ENCODE measurements at regions not wholly inside any gene's neighbourhood (a gene's known extent, or its start where the extent isn't known, plus 50 kb on each side); places are given as distances from the start of the nearest gene placed in this dataset.
"Not testable (repeated sequence)": the region's sequence is repeated elsewhere in the genome, so short reads cannot be mapped to it uniquely, and the experiment has no call there.

DNA sequence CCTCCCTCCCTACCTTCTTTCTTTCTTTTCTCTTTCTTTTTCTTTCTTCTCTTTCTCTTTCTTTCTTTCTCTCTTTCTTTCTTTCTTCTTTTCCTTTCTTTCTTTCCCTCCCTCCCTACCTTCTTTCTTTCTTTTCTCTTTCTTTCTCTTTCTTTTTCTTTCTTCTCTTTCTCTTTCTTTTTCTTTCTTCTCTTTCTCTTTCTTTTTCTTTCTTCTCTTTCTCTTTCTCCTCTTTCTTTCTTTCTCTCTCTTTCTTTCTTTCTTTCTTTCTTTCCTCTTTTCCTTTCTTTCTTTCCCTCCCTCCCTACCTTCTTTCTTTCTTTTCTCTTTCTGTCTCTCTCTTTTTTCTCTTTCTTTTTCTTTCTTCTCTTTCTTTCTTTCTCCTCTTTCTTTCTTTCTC is 96.8 kb upstream of the SLC24A4 start:
- not testable (repeated sequence) for TF ChIP-seq CTCF (IDR thresholded peaks at IDR 0.05; ENCODE audit: low read depth, low read length); EZH2phosphoT487 (IDR thresholded peaks at IDR 0.05; ENCODE audit: low read depth)

Measured in OCI-LY3 (cell line).